Fibroblast of villous mesenchyme (primary cell): ENCODE measurements at regions not wholly inside any gene's neighbourhood (a gene's known extent, or its start where the extent isn't known, plus 50 kb on each side); places are given as distances from the start of the nearest gene placed in this dataset.

Source experiments
- DNase-seq: peaks from one replicate; pipeline ENCODE4 v3.0.0-alpha.2; 2010; ENCODE audit warnings: low read depth
- H3K4me3 ChIP-seq: 2 replicates; pipeline ENCODE4 v1.5.1; 2011; ENCODE audit warnings: low read depth, mild to moderate bottlenecking, low read length
- TF ChIP-seq, protein P1 (sequence below): IDR thresholded peaks from 2 replicates; pipeline ENCODE4 v1.5.1; 2012; ENCODE audit warnings: low read depth, mild to moderate bottlenecking, low read length; ENCODE audit not compliant: insufficient read depth

GRCh38 chr3:72299823-72300222 is 514.9 kb upstream of the PROK2 start:
- no peak overlapping the region for H3K4me3 ChIP-seq
- TF ChIP-seq, protein P1, sequence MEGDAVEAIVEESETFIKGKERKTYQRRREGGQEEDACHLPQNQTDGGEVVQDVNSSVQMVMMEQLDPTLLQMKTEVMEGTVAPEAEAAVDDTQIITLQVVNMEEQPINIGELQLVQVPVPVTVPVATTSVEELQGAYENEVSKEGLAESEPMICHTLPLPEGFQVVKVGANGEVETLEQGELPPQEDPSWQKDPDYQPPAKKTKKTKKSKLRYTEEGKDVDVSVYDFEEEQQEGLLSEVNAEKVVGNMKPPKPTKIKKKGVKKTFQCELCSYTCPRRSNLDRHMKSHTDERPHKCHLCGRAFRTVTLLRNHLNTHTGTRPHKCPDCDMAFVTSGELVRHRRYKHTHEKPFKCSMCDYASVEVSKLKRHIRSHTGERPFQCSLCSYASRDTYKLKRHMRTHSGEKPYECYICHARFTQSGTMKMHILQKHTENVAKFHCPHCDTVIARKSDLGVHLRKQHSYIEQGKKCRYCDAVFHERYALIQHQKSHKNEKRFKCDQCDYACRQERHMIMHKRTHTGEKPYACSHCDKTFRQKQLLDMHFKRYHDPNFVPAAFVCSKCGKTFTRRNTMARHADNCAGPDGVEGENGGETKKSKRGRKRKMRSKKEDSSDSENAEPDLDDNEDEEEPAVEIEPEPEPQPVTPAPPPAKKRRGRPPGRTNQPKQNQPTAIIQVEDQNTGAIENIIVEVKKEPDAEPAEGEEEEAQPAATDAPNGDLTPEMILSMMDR, result no peak
- no peak for DNase-seq

- DNase-seq, result no peak
- no peak overlapping the region for H3K4me3 ChIP-seq
- TF ChIP-seq, protein P1, result no peak
Measured at GRCh38 chr3:72299321-72299802, 514.4 kb upstream of the PROK2 start.

DNA sequence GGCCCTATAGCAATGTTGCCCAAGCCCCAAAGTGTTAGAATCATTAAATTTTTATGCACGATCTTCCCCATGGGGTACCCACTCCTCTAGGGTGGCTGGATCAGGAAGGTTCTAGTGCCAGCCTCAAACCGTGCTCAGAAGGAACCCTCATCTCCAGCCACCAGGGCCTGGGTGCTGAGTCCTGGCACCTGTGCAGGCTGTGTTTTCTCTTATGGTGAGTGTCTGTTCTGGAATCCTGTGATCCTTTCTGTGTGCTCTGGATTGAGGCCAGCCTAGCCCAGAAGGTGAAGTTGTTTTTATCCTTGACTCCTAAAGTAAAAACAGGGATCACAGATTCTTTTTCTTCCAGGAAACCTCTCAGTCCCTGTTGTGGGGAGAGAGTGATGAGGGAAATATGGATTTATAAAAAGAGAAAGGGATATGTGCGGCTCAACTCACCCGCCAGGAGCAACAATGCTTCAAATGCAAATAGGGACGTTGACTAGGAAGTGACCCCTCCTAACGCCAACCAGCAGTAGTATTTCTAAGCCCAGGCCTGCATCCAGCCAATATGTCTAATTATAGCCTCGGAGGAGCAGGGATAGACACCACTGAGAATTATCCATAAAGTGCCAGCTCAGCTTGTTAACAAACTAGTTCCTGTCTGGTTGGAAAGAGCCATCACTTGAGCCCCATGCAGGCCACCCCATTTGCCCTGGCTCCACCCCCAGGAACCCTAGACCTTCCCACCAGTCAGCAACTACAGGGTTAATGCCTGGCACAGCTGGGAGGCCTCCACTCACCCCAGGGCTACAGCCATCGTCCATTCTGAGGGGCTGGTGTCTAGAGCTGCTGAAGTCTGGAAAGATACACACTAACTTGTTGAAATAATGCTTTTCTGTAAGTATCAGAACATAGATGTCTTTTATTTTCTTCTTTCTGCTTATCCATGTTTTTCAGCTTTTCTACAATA is 513.5 kb upstream of the PROK2 start:
- H3K4me3 ChIP-seq, result no peak overlapping the region
- TF ChIP-seq, protein P1, result no peak
- no peak for DNase-seq

- TF ChIP-seq, protein P1, result no peak
- H3K4me3 ChIP-seq, result no peak overlapping the region
- DNase-seq, result no peak
Measured at GRCh38 chr3:72297481-72297880, 512.5 kb upstream of the PROK2 start.

- TF ChIP-seq, protein P1, result no peak
- peak; percentile 73 for DNase-seq
- H3K4me3 ChIP-seq, result no peak overlapping the region
Measured at GRCh38 chr3:72296477-72297111, 511.6 kb upstream of the PROK2 start.

DNA sequence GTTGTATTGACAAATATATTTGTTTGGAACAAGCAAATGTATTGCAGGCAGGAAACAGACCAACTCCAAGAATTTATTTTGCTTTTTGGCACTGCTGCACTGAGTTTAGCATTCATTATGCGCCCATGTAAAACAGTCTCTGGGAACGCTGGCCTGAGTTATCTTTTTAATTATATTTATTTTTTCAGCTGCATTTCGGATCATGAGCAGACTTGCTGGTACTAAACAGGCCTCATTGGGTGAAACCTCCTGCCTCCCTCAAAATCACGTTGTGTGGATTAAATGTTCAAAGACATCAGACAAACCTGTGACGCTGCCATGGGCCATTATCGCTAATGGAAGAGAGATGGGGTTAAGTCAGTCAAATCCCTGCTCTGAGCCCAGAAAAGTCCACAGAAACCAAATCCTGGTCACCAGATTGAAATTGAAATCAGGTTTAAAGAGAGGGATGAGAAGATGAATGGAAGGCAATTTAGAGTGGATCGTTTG is 511.1 kb upstream of the PROK2 start:
- TF ChIP-seq, protein P1, result no peak
- no peak overlapping the region for H3K4me3 ChIP-seq
- DNase-seq, result no peak
